BE2C (cell line): ENCODE measurements at regions not wholly inside any gene's neighbourhood (a gene's known extent, or its start where the extent isn't known, plus 50 kb on each side); places are given as distances from the start of the nearest gene placed in this dataset.

ENCODE experiments used
- DNase-seq: peaks from one replicate; pipeline ENCODE4 v3.0.0-alpha.2; 2020
- H3K27me3 ChIP-seq: fragments of 250-450 bp; sonication (Bioruptor Pico); 2 replicates; pipeline ENCODE4 v1.5.1; 2020; ENCODE audit warnings: mild to moderate bottlenecking
- H3K36me3 ChIP-seq: fragments of 250-450 bp; sonication (Bioruptor Pico); 2 replicates; pipeline ENCODE4 v1.5.1; 2020; ENCODE audit warnings: mild to moderate bottlenecking
- H3K4me1 ChIP-seq: fragments of 250-450 bp; sonication (Bioruptor Pico); 2 replicates; pipeline ENCODE4 v1.5.1; 2020
- H3K4me3 ChIP-seq: 2 replicates; pipeline ENCODE4 v1.5.1; 2011; ENCODE audit warnings: low read depth, low read length
- H3K9me3 ChIP-seq: fragments of 250-450 bp; sonication (Bioruptor Pico); 2 replicates; pipeline ENCODE4 v1.5.1; 2020
- TF ChIP-seq, protein P1 (sequence below): IDR thresholded peaks from 2 replicates; pipeline ENCODE4 v1.5.1; 2012; ENCODE audit warnings: mild to moderate bottlenecking, low read depth, low read length

DNA sequence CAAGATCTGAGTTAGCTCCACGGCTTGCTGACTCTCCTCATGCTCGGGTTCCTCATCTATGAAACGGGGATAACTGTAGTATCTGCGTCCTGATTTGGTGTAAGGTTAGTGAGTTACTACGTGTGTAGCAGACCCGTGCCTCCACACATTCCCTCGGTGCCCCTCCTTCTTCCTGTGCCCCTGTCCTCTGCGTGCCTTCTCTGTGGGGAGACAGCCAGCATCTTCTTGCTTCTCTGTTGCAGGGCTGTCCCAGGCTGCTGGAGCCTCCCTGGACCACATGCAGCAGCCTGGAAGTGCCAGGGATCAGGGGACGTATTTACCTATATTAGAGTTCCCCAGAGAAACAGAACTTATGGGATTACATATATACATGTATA is 93.1 kb upstream of the PRNP start:
- TF ChIP-seq, protein P1, sequence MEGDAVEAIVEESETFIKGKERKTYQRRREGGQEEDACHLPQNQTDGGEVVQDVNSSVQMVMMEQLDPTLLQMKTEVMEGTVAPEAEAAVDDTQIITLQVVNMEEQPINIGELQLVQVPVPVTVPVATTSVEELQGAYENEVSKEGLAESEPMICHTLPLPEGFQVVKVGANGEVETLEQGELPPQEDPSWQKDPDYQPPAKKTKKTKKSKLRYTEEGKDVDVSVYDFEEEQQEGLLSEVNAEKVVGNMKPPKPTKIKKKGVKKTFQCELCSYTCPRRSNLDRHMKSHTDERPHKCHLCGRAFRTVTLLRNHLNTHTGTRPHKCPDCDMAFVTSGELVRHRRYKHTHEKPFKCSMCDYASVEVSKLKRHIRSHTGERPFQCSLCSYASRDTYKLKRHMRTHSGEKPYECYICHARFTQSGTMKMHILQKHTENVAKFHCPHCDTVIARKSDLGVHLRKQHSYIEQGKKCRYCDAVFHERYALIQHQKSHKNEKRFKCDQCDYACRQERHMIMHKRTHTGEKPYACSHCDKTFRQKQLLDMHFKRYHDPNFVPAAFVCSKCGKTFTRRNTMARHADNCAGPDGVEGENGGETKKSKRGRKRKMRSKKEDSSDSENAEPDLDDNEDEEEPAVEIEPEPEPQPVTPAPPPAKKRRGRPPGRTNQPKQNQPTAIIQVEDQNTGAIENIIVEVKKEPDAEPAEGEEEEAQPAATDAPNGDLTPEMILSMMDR = no peak
- Histone ChIP-seq H3K36me3 (no peaks in the 10 kb centered on the region), H3K9me3 (no peaks in the 10 kb centered on the region), H3K4me1 (no peaks in the 10 kb centered on the region), H3K4me3 (no peak overlapping the region), H3K27me3 (peaks cover 12% of the 10 kb centered on the region)
- no peak for DNase-seq

DNA sequence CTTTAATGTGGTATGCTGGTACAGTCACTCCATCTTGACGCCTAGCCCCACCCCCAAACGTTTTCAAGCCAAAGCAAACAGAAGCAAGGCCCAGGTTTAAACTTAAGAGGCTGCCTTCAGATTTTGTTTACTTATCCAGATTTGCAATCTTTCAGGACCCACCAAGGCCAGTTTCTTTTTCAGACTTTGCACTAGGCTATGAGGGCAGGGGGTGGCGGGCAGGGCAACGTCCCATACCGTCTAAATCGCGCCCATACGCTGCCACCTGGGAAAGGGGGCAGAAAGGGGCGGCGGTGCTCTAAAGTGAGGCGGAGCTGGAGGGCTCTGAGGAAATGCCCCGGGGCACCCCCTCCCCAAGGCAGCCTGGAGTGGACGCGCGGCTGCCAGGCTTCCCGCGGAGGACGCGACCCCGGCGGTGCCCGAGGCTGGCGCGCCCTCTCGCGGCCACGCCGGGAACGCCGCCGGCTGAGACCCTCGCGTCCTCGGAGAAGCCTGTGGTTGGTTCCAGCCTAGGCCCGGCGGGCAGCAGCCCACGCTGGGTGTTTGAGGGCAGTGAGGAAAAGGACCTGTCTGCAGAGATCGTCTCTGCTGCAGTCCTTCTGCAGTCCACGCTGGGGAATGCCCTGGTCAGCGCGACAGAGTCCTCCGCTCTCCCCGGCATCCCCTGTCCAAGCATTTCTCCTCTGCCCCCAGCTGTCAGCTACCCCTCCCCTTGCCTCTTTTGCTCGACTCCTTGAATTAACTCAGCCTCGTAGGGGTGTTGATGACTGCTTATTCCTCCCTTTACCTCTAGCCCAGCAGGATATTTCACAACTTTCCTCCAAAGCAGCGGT is 93.7 kb upstream of the PRNP start:
- Histone ChIP-seq H3K27me3 (peaks cover 12% of the 10 kb centered on the region), H3K4me3 (peak overlapping the region; percentile 48), H3K4me1 (no peaks in the 10 kb centered on the region), H3K9me3 (no peaks in the 10 kb centered on the region), H3K36me3 (no peaks in the 10 kb centered on the region)
- TF ChIP-seq, protein P1 = peak; percentile 70
- DNase-seq = peak; percentile 72

DNA sequence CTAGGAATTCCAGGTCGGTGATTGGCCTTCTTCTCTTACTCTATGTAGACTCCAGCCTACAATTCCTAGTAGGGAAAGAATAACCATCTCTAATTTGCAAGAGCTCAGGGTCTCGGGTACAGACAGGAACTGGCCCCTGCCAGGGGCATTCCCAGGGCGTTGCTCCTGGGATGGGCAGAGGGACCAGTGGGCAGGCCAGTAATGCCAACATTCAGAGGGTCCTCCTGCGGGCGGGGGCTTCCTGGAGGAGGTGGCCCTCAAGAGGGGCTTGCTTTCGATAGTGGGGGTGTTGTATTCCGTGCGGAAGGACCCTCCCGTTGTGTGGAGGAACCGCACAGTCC is 94.3 kb upstream of the PRNP start:
- H3K4me1 ChIP-seq = no peaks in the 10 kb centered on the region
- DNase-seq = no peak
- TF ChIP-seq, protein P1 = no peak
- no peaks in the 10 kb centered on the region for H3K36me3 ChIP-seq
- H3K4me3 ChIP-seq = no peak overlapping the region; the same call in 1 of the 2 replicates
- no peaks in the 10 kb centered on the region for H3K9me3 ChIP-seq
- peaks cover 12% of the 10 kb centered on the region for H3K27me3 ChIP-seq

DNA sequence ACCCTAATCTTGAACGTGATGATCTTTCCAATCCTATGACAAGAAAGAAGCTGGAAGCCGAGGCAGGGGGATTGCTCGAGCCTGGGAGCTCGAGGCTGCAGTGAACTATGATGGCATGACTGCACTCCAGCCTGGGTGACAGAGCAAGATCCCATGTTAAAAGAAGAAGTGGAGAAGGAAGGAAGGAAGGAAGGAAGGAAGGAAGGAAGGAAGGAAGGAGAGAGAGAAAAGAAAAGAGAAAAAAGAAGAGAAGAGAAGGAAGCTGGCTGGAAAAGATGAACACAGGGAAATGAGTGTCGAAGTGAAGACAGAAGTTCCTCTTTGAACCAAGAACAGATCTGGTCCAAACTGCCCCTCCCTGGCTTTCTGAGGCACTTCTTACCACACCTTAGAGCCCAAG is 100.5 kb upstream of the PRNP start:
- no peak for DNase-seq
- TF ChIP-seq, protein P1 = no peak
- H3K4me1 ChIP-seq = no peaks in the 10 kb centered on the region
- no peaks in the 10 kb centered on the region for H3K36me3 ChIP-seq
- H3K27me3 ChIP-seq = peaks cover 3% of the 10 kb centered on the region; the same call in 1 of the 2 replicates
- no peak overlapping the region for H3K4me3 ChIP-seq
- H3K9me3 ChIP-seq = no peaks in the 10 kb centered on the region

DNA sequence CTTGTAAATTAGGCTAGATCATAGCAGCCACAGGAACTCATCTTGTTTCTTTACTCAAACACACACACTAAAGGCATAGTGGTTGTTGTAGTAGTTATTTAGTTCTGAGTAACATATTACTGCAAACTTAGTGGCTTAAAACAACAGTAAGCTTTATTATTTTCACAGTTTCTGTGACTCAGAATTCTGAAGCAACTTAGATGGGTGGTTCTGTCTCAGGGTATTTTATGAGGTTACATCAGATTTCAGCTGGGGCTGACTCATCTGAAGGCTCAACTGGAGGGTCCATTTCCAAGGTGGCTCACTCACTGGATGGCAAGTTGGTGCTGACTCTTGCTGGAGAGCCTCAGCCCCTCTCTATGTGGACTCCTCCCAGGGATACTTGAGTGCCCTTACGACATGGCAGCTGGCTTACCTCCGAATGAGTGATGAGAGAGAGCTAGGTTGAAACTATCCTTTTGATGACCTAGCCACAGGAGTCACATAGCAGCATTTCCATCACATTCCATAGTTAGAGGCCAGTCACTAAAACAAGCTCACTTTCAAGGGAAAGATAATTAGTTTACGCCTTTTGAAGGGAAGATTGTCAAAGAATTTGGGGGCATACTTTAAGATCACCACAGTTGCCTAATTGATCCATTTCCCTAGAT is 101.0 kb upstream of the PRNP start:
- Histone ChIP-seq H3K9me3 (no peaks in the 10 kb centered on the region), H3K36me3 (no peaks in the 10 kb centered on the region), H3K4me1 (no peaks in the 10 kb centered on the region), H3K4me3 (no peak overlapping the region), H3K27me3 (peaks cover 1% of the 10 kb centered on the region; the same call in 1 of the 2 replicates)
- TF ChIP-seq, protein P1 = no peak
- no peak for DNase-seq

DNA sequence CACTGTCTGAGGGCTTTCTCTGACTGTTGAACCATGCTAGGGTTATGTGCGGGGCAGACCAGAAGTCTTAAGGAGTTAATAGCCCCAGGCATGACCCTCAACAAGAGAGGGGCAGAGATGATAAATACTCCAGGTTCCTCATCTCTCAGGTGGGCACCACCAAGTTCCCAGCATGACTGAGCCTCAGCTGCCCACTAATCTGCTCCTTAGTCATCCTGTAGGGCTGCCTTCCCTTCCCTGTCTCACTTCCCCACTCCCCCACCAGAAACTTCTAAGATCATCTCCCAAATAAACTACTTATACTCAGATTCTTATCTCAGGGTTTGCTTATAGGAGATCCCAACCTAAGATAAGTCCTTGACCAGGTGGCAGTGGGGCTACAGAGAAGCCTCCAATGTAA is 101.7 kb upstream of the PRNP start:
- H3K4me1 ChIP-seq = no peaks in the 10 kb centered on the region
- TF ChIP-seq, protein P1 = no peak
- peaks cover 5% of the 10 kb centered on the region; the same call in 1 of the 2 replicates for H3K27me3 ChIP-seq
- no peak for DNase-seq
- no peak overlapping the region for H3K4me3 ChIP-seq
- H3K36me3 ChIP-seq = no peaks in the 10 kb centered on the region
- no peaks in the 10 kb centered on the region for H3K9me3 ChIP-seq
